A673 (cell line): ENCODE measurements at regions not wholly inside any gene's neighbourhood (a gene's known extent, or its start where the extent isn't known, plus 50 kb on each side); places are given as distances from the start of the nearest gene placed in this dataset.
A peak's percentile ranks its signal among the peaks of the same experiment; 100 is the strongest.

Source experiments
- EZH2 ChIP-seq: fragments of 200-600 bp; sonication (generic); IDR thresholded peaks from 2 replicates; pipeline ENCODE4 v1.6.1; 2017; ENCODE audit warnings: borderline replicate concordance, low read depth, mild to moderate bottlenecking, mixed read lengths, antibody characterized with exemption, low read length; ENCODE audit not compliant: poor library complexity, severe bottlenecking
- TF ChIP-seq, protein P1 (sequence below): fragments of 300-800, 200-600 bp; sonication (generic); conservative IDR thresholded peaks from 2 replicates; pipeline ENCODE4 v1.5.1; 2017; ENCODE audit warnings: low read depth, mild to moderate bottlenecking, antibody characterized with exemption, low read length, moderate library complexity, mixed read lengths

DNA sequence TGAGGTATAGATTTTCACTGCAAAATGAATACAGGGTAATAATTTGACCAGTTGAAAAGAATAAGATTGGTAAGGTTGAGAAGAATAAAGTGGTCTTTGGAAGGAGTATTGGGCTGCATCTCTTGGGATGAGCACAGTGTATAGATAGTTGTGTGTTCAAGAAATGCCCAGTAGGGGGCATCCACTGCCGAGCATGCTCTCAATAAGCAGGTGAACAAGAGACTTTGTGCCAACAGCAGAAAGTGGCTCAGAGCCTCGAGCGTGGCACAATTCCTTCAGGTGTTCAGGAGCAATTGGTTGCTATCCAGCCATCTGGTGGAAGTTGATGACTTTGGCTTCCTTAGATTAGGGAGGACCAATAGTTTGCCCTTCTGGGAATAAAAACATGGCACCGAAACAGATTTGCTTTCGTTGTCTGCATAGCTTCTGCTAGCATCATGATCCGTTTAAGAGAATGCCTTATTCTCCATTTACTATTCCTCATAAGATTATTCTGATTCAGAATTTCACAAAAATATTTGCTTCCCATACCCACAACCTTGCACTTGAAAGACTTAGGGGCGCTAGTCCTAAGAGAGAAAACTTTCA lies 258.1 kb upstream of the NEIL3 start:
- TF ChIP-seq, protein P1, sequence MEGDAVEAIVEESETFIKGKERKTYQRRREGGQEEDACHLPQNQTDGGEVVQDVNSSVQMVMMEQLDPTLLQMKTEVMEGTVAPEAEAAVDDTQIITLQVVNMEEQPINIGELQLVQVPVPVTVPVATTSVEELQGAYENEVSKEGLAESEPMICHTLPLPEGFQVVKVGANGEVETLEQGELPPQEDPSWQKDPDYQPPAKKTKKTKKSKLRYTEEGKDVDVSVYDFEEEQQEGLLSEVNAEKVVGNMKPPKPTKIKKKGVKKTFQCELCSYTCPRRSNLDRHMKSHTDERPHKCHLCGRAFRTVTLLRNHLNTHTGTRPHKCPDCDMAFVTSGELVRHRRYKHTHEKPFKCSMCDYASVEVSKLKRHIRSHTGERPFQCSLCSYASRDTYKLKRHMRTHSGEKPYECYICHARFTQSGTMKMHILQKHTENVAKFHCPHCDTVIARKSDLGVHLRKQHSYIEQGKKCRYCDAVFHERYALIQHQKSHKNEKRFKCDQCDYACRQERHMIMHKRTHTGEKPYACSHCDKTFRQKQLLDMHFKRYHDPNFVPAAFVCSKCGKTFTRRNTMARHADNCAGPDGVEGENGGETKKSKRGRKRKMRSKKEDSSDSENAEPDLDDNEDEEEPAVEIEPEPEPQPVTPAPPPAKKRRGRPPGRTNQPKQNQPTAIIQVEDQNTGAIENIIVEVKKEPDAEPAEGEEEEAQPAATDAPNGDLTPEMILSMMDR = peak; percentile 74
- no peak for TF ChIP-seq EZH2
